Pulmonary artery endothelial cell (primary cell): ENCODE measurements at regions not wholly inside any gene's neighbourhood (a gene's known extent, or its start where the extent isn't known, plus 50 kb on each side); places are given as distances from the start of the nearest gene placed in this dataset.

Experiments used
- DNase-seq: peaks from one replicate; pipeline ENCODE4 v3.0.0-alpha.2; 2011; ENCODE audit warnings: low read depth, low spot score

- no peak for DNase-seq
These were observed 161.6 kb upstream of the CCDC68 start for GRCh38 chr18:55120896-55121295.

GRCh38 chr18:55119434-55119833, 160.2 kb upstream of the CCDC68 start:
- DNase-seq: no peak

- no peak for DNase-seq
These were observed 159.8 kb upstream of the CCDC68 start for GRCh38 chr18:55119016-55119415.

GRCh38 chr18:55116863-55117262, 157.6 kb upstream of the CCDC68 start:
- no peak for DNase-seq

GRCh38 chr18:55115606-55116005, 156.3 kb upstream of the CCDC68 start:
- no peak for DNase-seq

- no peak for DNase-seq
These were observed 155.6 kb upstream of the CCDC68 start for GRCh38 chr18:55114876-55115275.

- no peak for DNase-seq
These were observed 154.5 kb upstream of the CCDC68 start for GRCh38 chr18:55113800-55114199.

- no peak for DNase-seq
These were observed 152.0 kb upstream of the CCDC68 start for GRCh38 chr18:55111271-55111670.

GRCh38 chr18:55110436-55110835, 151.2 kb upstream of the CCDC68 start:
- peak; percentile 66 for DNase-seq

GRCh38 chr18:55109818-55110414, 150.7 kb upstream of the CCDC68 start:
- no peak for DNase-seq

- DNase-seq: no peak
These were observed 147.6 kb upstream of the CCDC68 start for GRCh38 chr18:55106906-55107305.

GRCh38 chr18:55106466-55106865, 147.2 kb upstream of the CCDC68 start:
- DNase-seq: no peak

- DNase-seq: no peak
These were observed 146.6 kb upstream of the CCDC68 start for GRCh38 chr18:55105873-55106272.

- DNase-seq: no peak
These were observed 143.7 kb upstream of the CCDC68 start for GRCh38 chr18:55102958-55103456.

GRCh38 chr18:55102501-55102900, 143.2 kb upstream of the CCDC68 start:
- no peak for DNase-seq

- no peak for DNase-seq
These were observed 142.2 kb upstream of the CCDC68 start for GRCh38 chr18:55101458-55101824.

- peak; percentile 20 for DNase-seq
These were observed 141.7 kb upstream of the CCDC68 start for GRCh38 chr18:55100817-55101457.

GRCh38 chr18:55097456-55098170, 138.4 kb upstream of the CCDC68 start:
- no peak for DNase-seq

- peak; percentile 40 for DNase-seq
These were observed 137.1 kb upstream of the CCDC68 start for GRCh38 chr18:55096263-55096951.

GRCh38 chr18:55095584-55095983, 136.3 kb upstream of the CCDC68 start:
- no peak for DNase-seq

- DNase-seq: no peak
These were observed 134.5 kb upstream of the CCDC68 start for GRCh38 chr18:55093808-55094207.

- no peak for DNase-seq
These were observed 134.0 kb upstream of the CCDC68 start for GRCh38 chr18:55093295-55093694.
